Panc1 (cell line): ENCODE measurements at regions not wholly inside any gene's neighbourhood (a gene's known extent, or its start where the extent isn't known, plus 50 kb on each side); places are given as distances from the start of the nearest gene placed in this dataset.

Experiments used
- ATAC-seq: fragments of 200-7000 bp; cut with Tn5 transposase; 2 replicates; pipeline ENCODE4 v1.9.1; 2020; ENCODE audit warnings: mild to moderate bottlenecking, moderate library complexity
- BruUV-seq: library from RNA; stranded (reverse); fragments of 400-500 nt; replicated peaks from 2 replicates; lab custom pipeline; 2021; lab: Mats Ljungman, UMichigan
- CTCF ChIA-PET: fragments of 300-600 bp; sonication (Branson Sonifier 250); formaldehyde crosslinking; loops from one replicate; lab custom pipeline; 2022; ENCODE audit warnings: antibody characterized with exemption; lab: Charles Lee
- POLR2A ChIA-PET: fragments of 300-600 bp; sonication (Branson Sonifier 250); formaldehyde crosslinking; loops from one replicate; lab custom pipeline; 2022; ENCODE audit warnings: antibody characterized with exemption; lab: Charles Lee
- DNase-seq: peaks from one replicate; pipeline ENCODE4 v3.0.0-alpha.2; 2010; ENCODE audit warnings: low read depth, low spot score
- H3K27ac ChIP-seq: 2 replicates; pipeline ENCODE4 v1.5.1; 2011; ENCODE audit warnings: mild to moderate bottlenecking, low read length, inconsistent platforms
- H3K27me3 ChIP-seq: fragments of 200-500 bp; sonication (Bioruptor generic); 2 replicates; pipeline ENCODE4 v1.6.0; 2014; ENCODE audit warnings: low read length, inconsistent platforms; ENCODE audit not compliant: control insufficient read depth, insufficient read depth
- H3K36me3 ChIP-seq: fragments of 200-500 bp; sonication (Bioruptor generic); 2 replicates; pipeline ENCODE4 v1.5.1; 2014; ENCODE audit warnings: inconsistent platforms, mild to moderate bottlenecking, low read length, moderate library complexity; ENCODE audit not compliant: control insufficient read depth, insufficient read depth
- H3K4me1 ChIP-seq: 2 replicates; pipeline ENCODE4 v1.5.1; 2011; ENCODE audit warnings: inconsistent platforms, mild to moderate bottlenecking, low read length, moderate library complexity; ENCODE audit not compliant: control insufficient read depth, insufficient read depth
- H3K4me3 ChIP-seq, 2 experiments: 2 replicates each; pipeline ENCODE4 v1.5.1; 2011 to 2012; ENCODE audit warnings: low read depth in 2 of 2, low read length in 2 of 2, mild to moderate bottlenecking in 2 of 2, inconsistent platforms in 1 of 2, moderate library complexity in 1 of 2
- H3K9me3 ChIP-seq: fragments of 200-500 bp; sonication (Bioruptor generic); 2 replicates; pipeline ENCODE4 v1.5.1; 2014; ENCODE audit warnings: low read depth, mild to moderate bottlenecking, inconsistent platforms, low read length, moderate library complexity; ENCODE audit not compliant: control insufficient read depth, insufficient read depth
- POLR2AphosphoS5 ChIP-seq: IDR thresholded peaks from 2 replicates; pipeline ENCODE4 v1.6.1; 2012; ENCODE audit warnings: mild to moderate bottlenecking, low read depth, low read length, moderate library complexity
- SIN3A ChIP-seq: IDR thresholded peaks from 2 replicates; pipeline ENCODE4 v1.6.1; 2012; ENCODE audit warnings: low read depth, mild to moderate bottlenecking, low read length, moderate library complexity, borderline replicate concordance; ENCODE audit not compliant: insufficient read depth
- TCF7L2 ChIP-seq: IDR thresholded peaks from 2 replicates; pipeline ENCODE4 v1.6.1; 2011; ENCODE audit warnings: mild to moderate bottlenecking, low read depth, low read length, inconsistent platforms
- in situ Hi-C: cut with HindIII; loops from 2 replicates; pipeline ENCODE4 v1.10.0; 2016; ENCODE audit warnings: low sequenced_read_pairs, low pct_unique_long_range_greater_than_20kb
- intact Hi-C: fragments of 100-400 bp; cut with micrococcal nuclease; formaldehyde crosslinking; loops from one replicate; pipeline ENCODE4 v1.10.0; 2022; ENCODE audit not compliant: unreplicated experiment
- TF ChIP-seq, protein P1 (sequence below): fragments of 450-650 bp; IDR thresholded peaks from 2 replicates; pipeline ENCODE4 v1.5.1; 2017; ENCODE audit warnings: mild to moderate bottlenecking
- TF ChIP-seq, protein P2 (sequence below), 2 experiments: IDR thresholded peaks; 2 replicates each; pipeline ENCODE4 v1.6.1; 2011 to 2012; ENCODE audit warnings: low read depth in 2 of 2, control low read depth in 1 of 2, low read length in 1 of 2, mild to moderate bottlenecking in 1 of 2, moderate library complexity in 1 of 2; ENCODE audit not compliant: insufficient read depth in 1 of 2

DNA sequence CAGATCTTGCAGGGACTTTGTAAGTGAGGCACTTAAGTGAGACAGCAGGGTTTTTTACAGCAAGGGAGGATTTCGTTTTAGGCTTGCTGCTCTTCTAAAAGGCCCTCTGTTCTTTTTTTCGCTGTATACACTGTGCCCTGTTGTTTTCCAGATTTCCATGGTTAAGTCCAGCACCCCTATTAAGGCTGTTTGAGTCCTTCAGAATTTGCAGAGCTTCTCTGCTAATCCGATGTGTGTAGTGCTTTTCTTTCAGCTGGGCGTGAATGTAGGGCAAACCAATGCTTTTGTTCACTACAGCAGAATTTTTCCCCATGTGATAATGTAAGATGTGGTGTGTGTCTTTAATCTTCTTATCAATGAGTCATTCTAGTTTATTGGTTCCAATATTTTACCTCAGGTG is 200.5 kb upstream of the RREB1 start:
- intact Hi-C loops, result no loop called here

DNA sequence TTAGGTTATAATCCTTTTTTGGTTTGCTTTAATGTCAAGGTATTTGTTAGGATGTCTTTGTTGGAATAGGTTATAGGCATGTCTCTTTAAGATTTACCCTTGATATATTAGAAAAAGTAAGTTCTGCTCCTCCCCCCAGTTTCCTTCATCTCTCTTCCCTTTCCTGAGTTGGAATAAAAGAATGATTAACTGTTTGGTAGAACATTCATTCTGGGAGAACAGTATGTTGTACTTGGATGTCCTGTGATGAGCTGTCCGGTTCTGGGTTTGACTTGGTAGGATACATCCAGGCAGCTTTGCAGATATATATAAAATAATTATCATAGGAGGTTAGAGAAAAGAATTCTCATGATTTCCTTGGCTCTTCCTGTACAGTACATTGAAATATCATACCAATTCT is 199.6 kb upstream of the RREB1 start:
- TF ChIP-seq, protein P1, sequence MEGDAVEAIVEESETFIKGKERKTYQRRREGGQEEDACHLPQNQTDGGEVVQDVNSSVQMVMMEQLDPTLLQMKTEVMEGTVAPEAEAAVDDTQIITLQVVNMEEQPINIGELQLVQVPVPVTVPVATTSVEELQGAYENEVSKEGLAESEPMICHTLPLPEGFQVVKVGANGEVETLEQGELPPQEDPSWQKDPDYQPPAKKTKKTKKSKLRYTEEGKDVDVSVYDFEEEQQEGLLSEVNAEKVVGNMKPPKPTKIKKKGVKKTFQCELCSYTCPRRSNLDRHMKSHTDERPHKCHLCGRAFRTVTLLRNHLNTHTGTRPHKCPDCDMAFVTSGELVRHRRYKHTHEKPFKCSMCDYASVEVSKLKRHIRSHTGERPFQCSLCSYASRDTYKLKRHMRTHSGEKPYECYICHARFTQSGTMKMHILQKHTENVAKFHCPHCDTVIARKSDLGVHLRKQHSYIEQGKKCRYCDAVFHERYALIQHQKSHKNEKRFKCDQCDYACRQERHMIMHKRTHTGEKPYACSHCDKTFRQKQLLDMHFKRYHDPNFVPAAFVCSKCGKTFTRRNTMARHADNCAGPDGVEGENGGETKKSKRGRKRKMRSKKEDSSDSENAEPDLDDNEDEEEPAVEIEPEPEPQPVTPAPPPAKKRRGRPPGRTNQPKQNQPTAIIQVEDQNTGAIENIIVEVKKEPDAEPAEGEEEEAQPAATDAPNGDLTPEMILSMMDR, result no peak
- TF ChIP-seq, protein P2, sequence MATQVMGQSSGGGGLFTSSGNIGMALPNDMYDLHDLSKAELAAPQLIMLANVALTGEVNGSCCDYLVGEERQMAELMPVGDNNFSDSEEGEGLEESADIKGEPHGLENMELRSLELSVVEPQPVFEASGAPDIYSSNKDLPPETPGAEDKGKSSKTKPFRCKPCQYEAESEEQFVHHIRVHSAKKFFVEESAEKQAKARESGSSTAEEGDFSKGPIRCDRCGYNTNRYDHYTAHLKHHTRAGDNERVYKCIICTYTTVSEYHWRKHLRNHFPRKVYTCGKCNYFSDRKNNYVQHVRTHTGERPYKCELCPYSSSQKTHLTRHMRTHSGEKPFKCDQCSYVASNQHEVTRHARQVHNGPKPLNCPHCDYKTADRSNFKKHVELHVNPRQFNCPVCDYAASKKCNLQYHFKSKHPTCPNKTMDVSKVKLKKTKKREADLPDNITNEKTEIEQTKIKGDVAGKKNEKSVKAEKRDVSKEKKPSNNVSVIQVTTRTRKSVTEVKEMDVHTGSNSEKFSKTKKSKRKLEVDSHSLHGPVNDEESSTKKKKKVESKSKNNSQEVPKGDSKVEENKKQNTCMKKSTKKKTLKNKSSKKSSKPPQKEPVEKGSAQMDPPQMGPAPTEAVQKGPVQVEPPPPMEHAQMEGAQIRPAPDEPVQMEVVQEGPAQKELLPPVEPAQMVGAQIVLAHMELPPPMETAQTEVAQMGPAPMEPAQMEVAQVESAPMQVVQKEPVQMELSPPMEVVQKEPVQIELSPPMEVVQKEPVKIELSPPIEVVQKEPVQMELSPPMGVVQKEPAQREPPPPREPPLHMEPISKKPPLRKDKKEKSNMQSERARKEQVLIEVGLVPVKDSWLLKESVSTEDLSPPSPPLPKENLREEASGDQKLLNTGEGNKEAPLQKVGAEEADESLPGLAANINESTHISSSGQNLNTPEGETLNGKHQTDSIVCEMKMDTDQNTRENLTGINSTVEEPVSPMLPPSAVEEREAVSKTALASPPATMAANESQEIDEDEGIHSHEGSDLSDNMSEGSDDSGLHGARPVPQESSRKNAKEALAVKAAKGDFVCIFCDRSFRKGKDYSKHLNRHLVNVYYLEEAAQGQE (IDR thresholded peaks at IDR 0.05; ENCODE audit: insufficient read depth in 1 of 2, low read depth in 2 of 2, low read length in 1 of 2), result no peak
- TF ChIP-seq SIN3A, result no peak
- no peak for TF ChIP-seq TCF7L2
- no peak for TF ChIP-seq POLR2AphosphoS5
- in situ Hi-C loops (no loop called here), intact Hi-C loops (no loop called here)
- no peak for ATAC-seq
- ChIA-PET POLR2A (no interaction called here), CTCF (no interaction called here)
- Histone ChIP-seq H3K36me3 (no peaks in the 10 kb centered on the region), H3K4me3 (no peak overlapping the region), H3K9me3 (no peaks in the 10 kb centered on the region), H3K27me3 (peaks cover 5% of the 10 kb centered on the region), H3K27ac (no peak overlapping the region), H3K4me1 (no peaks in the 10 kb centered on the region; the same call in 1 of the 2 replicates)
- no peak for DNase-seq
- no TSS peak for BruUV-seq

More for the DNA sequence above, 200.5 kb upstream of the RREB1 start:
- no peak overlapping the region for H3K4me3 ChIP-seq
- DNase-seq (no peak), ATAC-seq (no peak)
- ChIA-PET CTCF (no interaction called here), POLR2A (no interaction called here)
- TF ChIP-seq TCF7L2 (no peak), POLR2AphosphoS5 (no peak)
- TF ChIP-seq, protein P1, result no peak
- TF ChIP-seq, protein P2 (IDR thresholded peaks at IDR 0.05; ENCODE audit: insufficient read depth in 1 of 2, low read depth in 2 of 2, low read length in 1 of 2), result no peak
- H3K4me1 ChIP-seq, result no peaks in the 10 kb centered on the region; the same call in 1 of the 2 replicates
- H3K27me3 ChIP-seq, result peaks cover 5% of the 10 kb centered on the region
- H3K36me3 ChIP-seq, result no peaks in the 10 kb centered on the region
- H3K9me3 ChIP-seq, result no peaks in the 10 kb centered on the region
- BruUV-seq, result no TSS peak
- in situ Hi-C loops, result no loop called here
- no peak overlapping the region for H3K27ac ChIP-seq
